Astrocyte (in vitro differentiated cells and primary cell): ENCODE measurements at regions not wholly inside any gene's neighbourhood (a gene's known extent, or its start where the extent isn't known, plus 50 kb on each side); places are given as distances from the start of the nearest gene placed in this dataset.

ENCODE experiments used
- DNase-seq: peaks from one replicate; pipeline ENCODE4 v3.0.0-alpha.2; 2010; ENCODE audit warnings: low read depth
- FAIRE-seq: peaks from 2 replicates; lab custom pipeline; 2011; peaks lifted over from hg19 to GRCh38; lab: Jason Lieb, UNC
- H2AFZ ChIP-seq: 2 replicates; pipeline ENCODE4 v1.6.0; 2012; ENCODE audit warnings: low read depth, low read length, inconsistent platforms
- H3K27ac ChIP-seq: 2 replicates; pipeline ENCODE4 v1.5.1; 2011; ENCODE audit warnings: low read depth, low read length, inconsistent platforms
- H3K27me3 ChIP-seq: 2 replicates; pipeline ENCODE4 v1.6.0; 2011; ENCODE audit warnings: low read length, inconsistent platforms; ENCODE audit not compliant: insufficient read depth
- H3K36me3 ChIP-seq: 2 replicates; pipeline ENCODE4 v1.5.1; 2011; ENCODE audit warnings: low read length, inconsistent platforms; ENCODE audit not compliant: insufficient read depth
- H3K4me1 ChIP-seq: 2 replicates; pipeline ENCODE4 v1.5.1; 2011; ENCODE audit warnings: low read length, inconsistent platforms; ENCODE audit not compliant: insufficient read depth
- H3K4me2 ChIP-seq: 2 replicates; pipeline ENCODE4 v1.6.0; 2012; ENCODE audit warnings: low read length, inconsistent platforms
- H3K4me3 ChIP-seq: 2 replicates; pipeline ENCODE4 v1.5.1; 2011; ENCODE audit warnings: low read depth, mild to moderate bottlenecking, low read length, inconsistent platforms; ENCODE audit not compliant: insufficient read depth
- H3K79me2 ChIP-seq: 2 replicates; pipeline ENCODE4 v1.6.0; 2012; ENCODE audit warnings: mild to moderate bottlenecking, low read length, inconsistent platforms; ENCODE audit not compliant: insufficient read depth
- H3K9ac ChIP-seq: 2 replicates; pipeline ENCODE4 v1.6.0; 2012; ENCODE audit warnings: mild to moderate bottlenecking, low read length, inconsistent platforms
- H3K9me3 ChIP-seq: 2 replicates; pipeline ENCODE4 v1.5.1; 2012; ENCODE audit warnings: low read depth, mild to moderate bottlenecking, low read length, inconsistent platforms; ENCODE audit not compliant: insufficient read depth
- H4K20me1 ChIP-seq: 2 replicates; pipeline ENCODE4 v1.6.0; 2012; ENCODE audit warnings: low read length, inconsistent platforms; ENCODE audit not compliant: insufficient read depth
- H3K27ac Mint-ChIP-seq: one replicate; pipeline ENCODE4 v1.8.0; 2021; ENCODE audit warnings: mild to moderate bottlenecking, mixed read lengths; ENCODE audit not compliant: unreplicated experiment
- H3K27me3 Mint-ChIP-seq: one replicate; pipeline ENCODE4 v1.8.0; 2021; ENCODE audit warnings: low read depth, mixed read lengths; ENCODE audit not compliant: unreplicated experiment
- H3K36me3 Mint-ChIP-seq: one replicate; pipeline ENCODE4 v1.8.0; 2021; ENCODE audit warnings: low read depth, mixed read lengths; ENCODE audit not compliant: unreplicated experiment
- H3K4me1 Mint-ChIP-seq: one replicate; pipeline ENCODE4 v1.8.0; 2021; ENCODE audit warnings: low read depth, mixed read lengths; ENCODE audit not compliant: unreplicated experiment
- H3K4me3 Mint-ChIP-seq: one replicate; pipeline ENCODE4 v1.8.0; 2021; ENCODE audit warnings: mild to moderate bottlenecking, moderate library complexity, mixed read lengths; ENCODE audit not compliant: unreplicated experiment
- H3K9me3 Mint-ChIP-seq: one replicate; pipeline ENCODE4 v1.8.0; 2021; ENCODE audit warnings: mild to moderate bottlenecking, mixed read lengths; ENCODE audit not compliant: unreplicated experiment
- EZH2 ChIP-seq: IDR thresholded peaks from 2 replicates; pipeline ENCODE4 v1.6.1; 2012; ENCODE audit warnings: mild to moderate bottlenecking, low read length, inconsistent platforms; ENCODE audit not compliant: insufficient read depth
- TF ChIP-seq, protein P1 (sequence below): IDR thresholded peaks from 2 replicates; pipeline ENCODE4 v1.5.1; 2011; ENCODE audit warnings: low read depth, mild to moderate bottlenecking, inconsistent platforms, low read length, moderate library complexity; ENCODE audit not compliant: insufficient read depth

- no peaks in the 10 kb centered on the region for H3K36me3 Mint-ChIP-seq
- no peaks in the 10 kb centered on the region for H3K27me3 ChIP-seq
- no peaks in the 10 kb centered on the region for H3K4me1 Mint-ChIP-seq
- no peaks in the 10 kb centered on the region for H4K20me1 ChIP-seq
- no peaks in the 10 kb centered on the region for H3K36me3 ChIP-seq
- no peak overlapping the region for H2AFZ ChIP-seq
- no peak overlapping the region for H3K27ac ChIP-seq
- peaks cover 10% of the 10 kb centered on the region for H3K4me1 ChIP-seq
- peaks cover 4% of the 10 kb centered on the region for H3K27me3 Mint-ChIP-seq
- no peak for FAIRE-seq
- H3K9me3 ChIP-seq = no peaks in the 10 kb centered on the region
- no peaks in the 10 kb centered on the region for H3K79me2 ChIP-seq
- H3K4me2 ChIP-seq = no peak overlapping the region
- no peak overlapping the region for H3K27ac Mint-ChIP-seq
- no peak overlapping the region for H3K4me3 Mint-ChIP-seq
- DNase-seq = no peak
- no peak overlapping the region for H3K4me3 ChIP-seq
- no peaks in the 10 kb centered on the region for H3K9me3 Mint-ChIP-seq
- no peak overlapping the region for H3K9ac ChIP-seq
- TF ChIP-seq, protein P1, sequence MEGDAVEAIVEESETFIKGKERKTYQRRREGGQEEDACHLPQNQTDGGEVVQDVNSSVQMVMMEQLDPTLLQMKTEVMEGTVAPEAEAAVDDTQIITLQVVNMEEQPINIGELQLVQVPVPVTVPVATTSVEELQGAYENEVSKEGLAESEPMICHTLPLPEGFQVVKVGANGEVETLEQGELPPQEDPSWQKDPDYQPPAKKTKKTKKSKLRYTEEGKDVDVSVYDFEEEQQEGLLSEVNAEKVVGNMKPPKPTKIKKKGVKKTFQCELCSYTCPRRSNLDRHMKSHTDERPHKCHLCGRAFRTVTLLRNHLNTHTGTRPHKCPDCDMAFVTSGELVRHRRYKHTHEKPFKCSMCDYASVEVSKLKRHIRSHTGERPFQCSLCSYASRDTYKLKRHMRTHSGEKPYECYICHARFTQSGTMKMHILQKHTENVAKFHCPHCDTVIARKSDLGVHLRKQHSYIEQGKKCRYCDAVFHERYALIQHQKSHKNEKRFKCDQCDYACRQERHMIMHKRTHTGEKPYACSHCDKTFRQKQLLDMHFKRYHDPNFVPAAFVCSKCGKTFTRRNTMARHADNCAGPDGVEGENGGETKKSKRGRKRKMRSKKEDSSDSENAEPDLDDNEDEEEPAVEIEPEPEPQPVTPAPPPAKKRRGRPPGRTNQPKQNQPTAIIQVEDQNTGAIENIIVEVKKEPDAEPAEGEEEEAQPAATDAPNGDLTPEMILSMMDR = no peak
- TF ChIP-seq EZH2 = no peak
Observed at GRCh38 chr10:111831058-111831457, 352.5 kb downstream of the GPAM start.

GRCh38 chr10:111833251-111833650 lies 350.3 kb downstream of the GPAM start:
- Histone ChIP-seq H3K36me3 (no peaks in the 10 kb centered on the region), H2AFZ (no peak overlapping the region), H3K9me3 (no peaks in the 10 kb centered on the region), H3K27me3 (no peaks in the 10 kb centered on the region), H3K4me3 (no peak overlapping the region), H3K27ac (no peak overlapping the region), H3K4me1 (peaks cover 18% of the 10 kb centered on the region), H3K9ac (no peak overlapping the region), H3K79me2 (no peaks in the 10 kb centered on the region), H4K20me1 (no peaks in the 10 kb centered on the region), H3K4me2 (no peak overlapping the region)
- H3K36me3 Mint-ChIP-seq = no peaks in the 10 kb centered on the region
- no peak overlapping the region for H3K27ac Mint-ChIP-seq
- H3K9me3 Mint-ChIP-seq = no peaks in the 10 kb centered on the region
- no peak overlapping the region for H3K4me3 Mint-ChIP-seq
- no peaks in the 10 kb centered on the region for H3K4me1 Mint-ChIP-seq
- DNase-seq (no peak), FAIRE-seq (no peak)
- TF ChIP-seq, protein P1 = no peak
- TF ChIP-seq EZH2 = no peak
- peaks cover 2% of the 10 kb centered on the region for H3K27me3 Mint-ChIP-seq

- Mint-ChIP-seq H3K27me3 (no peaks in the 10 kb centered on the region), H3K9me3 (peaks cover 2% of the 10 kb centered on the region), H3K4me1 (no peaks in the 10 kb centered on the region), H3K36me3 (no peaks in the 10 kb centered on the region), H3K4me3 (no peak overlapping the region), H3K27ac (peak overlapping the region; percentile 28)
- FAIRE-seq (peak; percentile 55), DNase-seq (peak; percentile 73)
- TF ChIP-seq EZH2 = no peak
- TF ChIP-seq, protein P1 = no peak
- Histone ChIP-seq H3K27me3 (no peaks in the 10 kb centered on the region), H3K4me1 (peaks cover 18% of the 10 kb centered on the region), H3K79me2 (no peaks in the 10 kb centered on the region), H3K4me2 (peak overlapping the region; percentile 39), H3K36me3 (no peaks in the 10 kb centered on the region), H2AFZ (no peak overlapping the region), H3K4me3 (no peak overlapping the region), H3K9ac (no peak overlapping the region), H3K9me3 (no peaks in the 10 kb centered on the region), H4K20me1 (no peaks in the 10 kb centered on the region), H3K27ac (no peak overlapping the region)
Observed at GRCh38 chr10:111835574-111835973, 348.0 kb downstream of the GPAM start.
